ENCODE measurements at regions not wholly inside any gene's neighbourhood (a gene's known extent, or its start where the extent isn't known, plus 50 kb on each side); places are given as distances from the start of the nearest gene placed in this dataset.

DNA sequence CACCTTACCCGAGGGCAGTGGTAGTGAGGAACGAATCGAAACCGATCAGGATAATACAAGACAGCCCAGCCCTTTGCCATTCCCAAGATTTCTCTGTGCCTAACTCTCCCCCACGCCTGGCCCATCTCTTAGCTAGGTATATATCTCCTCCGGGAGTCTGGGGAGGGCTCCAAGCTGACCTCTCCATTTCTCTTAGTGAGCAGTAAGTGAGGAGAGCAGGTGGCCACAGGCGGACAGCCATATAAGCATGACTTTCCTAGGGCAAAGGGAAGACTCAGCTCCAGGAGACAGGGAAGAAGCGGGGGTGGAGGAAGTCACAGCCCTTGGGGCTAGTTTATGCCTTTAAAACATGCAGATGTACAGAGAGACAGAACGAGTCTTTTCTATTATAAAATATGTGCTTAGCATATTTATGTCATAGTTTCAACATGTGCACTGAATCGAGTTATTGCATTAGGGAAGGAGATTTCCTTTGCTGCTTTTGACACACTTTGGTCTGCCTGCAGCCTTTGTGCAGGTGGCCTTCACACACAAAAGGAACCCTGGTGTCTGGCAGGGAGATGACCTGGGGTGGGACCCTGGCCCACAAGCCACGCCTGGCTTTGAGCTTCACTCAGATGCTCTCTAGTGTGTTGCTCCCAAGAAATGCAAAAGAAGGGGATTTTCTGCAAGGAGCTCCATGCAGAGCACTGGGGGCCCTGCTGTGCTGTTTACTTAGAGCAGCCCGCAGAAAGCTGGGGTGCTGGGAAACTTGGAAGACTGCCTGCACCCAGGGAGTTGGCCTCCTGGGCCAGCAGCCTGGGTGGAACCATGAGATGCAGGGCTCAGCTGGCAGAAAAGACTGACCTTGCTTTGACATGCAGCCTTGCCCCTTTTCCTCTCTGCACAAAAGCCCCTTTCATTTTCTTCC, 613.3 kb downstream of the BCOR start:
- TF ChIP-seq, protein P1, sequence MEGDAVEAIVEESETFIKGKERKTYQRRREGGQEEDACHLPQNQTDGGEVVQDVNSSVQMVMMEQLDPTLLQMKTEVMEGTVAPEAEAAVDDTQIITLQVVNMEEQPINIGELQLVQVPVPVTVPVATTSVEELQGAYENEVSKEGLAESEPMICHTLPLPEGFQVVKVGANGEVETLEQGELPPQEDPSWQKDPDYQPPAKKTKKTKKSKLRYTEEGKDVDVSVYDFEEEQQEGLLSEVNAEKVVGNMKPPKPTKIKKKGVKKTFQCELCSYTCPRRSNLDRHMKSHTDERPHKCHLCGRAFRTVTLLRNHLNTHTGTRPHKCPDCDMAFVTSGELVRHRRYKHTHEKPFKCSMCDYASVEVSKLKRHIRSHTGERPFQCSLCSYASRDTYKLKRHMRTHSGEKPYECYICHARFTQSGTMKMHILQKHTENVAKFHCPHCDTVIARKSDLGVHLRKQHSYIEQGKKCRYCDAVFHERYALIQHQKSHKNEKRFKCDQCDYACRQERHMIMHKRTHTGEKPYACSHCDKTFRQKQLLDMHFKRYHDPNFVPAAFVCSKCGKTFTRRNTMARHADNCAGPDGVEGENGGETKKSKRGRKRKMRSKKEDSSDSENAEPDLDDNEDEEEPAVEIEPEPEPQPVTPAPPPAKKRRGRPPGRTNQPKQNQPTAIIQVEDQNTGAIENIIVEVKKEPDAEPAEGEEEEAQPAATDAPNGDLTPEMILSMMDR (IDR thresholded peaks at IDR 0.05; ENCODE audit: low read length): no peak
- TF ChIP-seq EZH2 (IDR thresholded peaks at IDR 0.05; ENCODE audit: borderline replicate concordance, low read length): no peak
